Endothelial cell of umbilical vein (primary cell): ENCODE measurements at regions not wholly inside any gene's neighbourhood (a gene's known extent, or its start where the extent isn't known, plus 50 kb on each side); places are given as distances from the start of the nearest gene placed in this dataset.

ENCODE experiments used
- BruUV-seq: library from RNA; stranded (reverse); fragments of 400-500 nt; replicated peaks from 2 replicates; lab custom pipeline; 2021; lab: Mats Ljungman, UMichigan
- CTCF ChIA-PET: fragments of 300-600, 350-600 bp; sonication (Branson Sonifier 250); formaldehyde crosslinking; loops from one replicate; lab custom pipeline; 2021; ENCODE audit warnings: antibody characterized with exemption, inconsistent platforms; lab: Charles Lee
- POLR2A ChIA-PET: fragments of 300-600, 350-600 bp; sonication (Branson Sonifier 250); formaldehyde crosslinking; loops from one replicate; lab custom pipeline; 2021; ENCODE audit warnings: antibody characterized with exemption, inconsistent platforms; lab: Charles Lee
- DNase-seq: peaks from one replicate; pipeline ENCODE4 v3.0.0-alpha.2; 2011; ENCODE audit warnings: low read depth, low spot score
- FAIRE-seq: peaks from 2 replicates; lab custom pipeline; 2011; peaks lifted over from hg19 to GRCh38; lab: Jason Lieb, UNC
- H2AFZ ChIP-seq: 2 replicates; pipeline ENCODE4 v1.6.0; 2012; ENCODE audit warnings: low read depth, low read length, control low read depth, inconsistent platforms
- H3K27ac ChIP-seq: 2 replicates; pipeline ENCODE4 v1.5.1; 2011; ENCODE audit warnings: low read depth, mild to moderate bottlenecking, control low read depth, low read length, moderate library complexity; ENCODE audit not compliant: insufficient read depth
- H3K27me3 ChIP-seq, 2 experiments: 2 replicates each; pipeline versions ENCODE4 v1.6.0 to v1.6.1; 2011; ENCODE audit warnings: low read length in 2 of 2, mixed read lengths in 1 of 2; ENCODE audit not compliant: control insufficient read depth in 2 of 2, insufficient read depth in 2 of 2
- H3K36me3 ChIP-seq, 2 experiments: 2 replicates in 1 of 2; 3 replicates in 1 of 2; pipeline ENCODE4 v1.5.1; 2011; ENCODE audit warnings: low read length in 2 of 2, mild to moderate bottlenecking in 1 of 2, moderate library complexity in 1 of 2; ENCODE audit not compliant: control insufficient read depth in 2 of 2, insufficient read depth in 2 of 2; ENCODE audit errors: extremely low read depth in 1 of 2
- H3K4me1 ChIP-seq: 3 replicates; pipeline ENCODE4 v1.5.1; 2011; ENCODE audit warnings: mild to moderate bottlenecking, low read length; ENCODE audit not compliant: control insufficient read depth, insufficient read depth; ENCODE audit errors: extremely low read depth
- H3K4me2 ChIP-seq: 2 replicates; pipeline ENCODE4 v1.6.1; 2011; ENCODE audit warnings: low read length, control low read depth, mixed read lengths; ENCODE audit not compliant: insufficient read depth
- H3K4me3 ChIP-seq, 3 experiments: fragments of 200-600 bp in 1 of 3; sonication (generic), shearing (Covaris generic) in 1 of 3; replicated peaks in 1 of 3; 2 replicates each; pipeline ENCODE4 v1.5.1; 2011 to 2016; ENCODE audit warnings: control low read depth in 3 of 3, low read length in 3 of 3, mild to moderate bottlenecking in 2 of 3, inconsistent platforms in 1 of 3, low read depth in 1 of 3, moderate library complexity in 1 of 3; ENCODE audit not compliant: insufficient read depth in 1 of 3
- H3K79me2 ChIP-seq: 2 replicates; pipeline ENCODE4 v1.6.0; 2012; ENCODE audit warnings: low read length, inconsistent platforms; ENCODE audit not compliant: control insufficient read depth, insufficient read depth
- H3K9ac ChIP-seq: replicated peaks from 2 replicates; pipeline ENCODE3; 2011; ENCODE audit warnings: low read length, control low read depth; ENCODE audit not compliant: insufficient read depth; ENCODE audit errors: extremely low read depth
- H3K9me1 ChIP-seq: replicated peaks from 3 replicates; pipeline ENCODE4 v1.6.0; 2011; ENCODE audit warnings: mild to moderate bottlenecking, low read length; ENCODE audit not compliant: control insufficient read depth, insufficient read depth; ENCODE audit errors: extremely low read depth
- H3K9me3 ChIP-seq: replicated peaks from 2 replicates; pipeline ENCODE4 v1.5.1; 2012; ENCODE audit warnings: low read length, inconsistent platforms; ENCODE audit not compliant: control insufficient read depth, insufficient read depth
- H4K20me1 ChIP-seq: replicated peaks from 2 replicates; pipeline ENCODE3; 2011; ENCODE audit warnings: mild to moderate bottlenecking, low read length; ENCODE audit not compliant: control insufficient read depth, insufficient read depth; ENCODE audit errors: extremely low read depth
- EZH2 ChIP-seq: IDR thresholded peaks from 2 replicates; pipeline ENCODE4 v1.6.1; 2012; ENCODE audit warnings: borderline replicate concordance, low read depth, mild to moderate bottlenecking, moderate library complexity, low read length, inconsistent platforms; ENCODE audit not compliant: severe bottlenecking
- FOS ChIP-seq: IDR thresholded peaks from 2 replicates; pipeline ENCODE4 v1.6.1; 2011; ENCODE audit warnings: mild to moderate bottlenecking, low read length, moderate library complexity, borderline replicate concordance; ENCODE audit not compliant: insufficient read depth
- GATA2 ChIP-seq: IDR thresholded peaks from 2 replicates; pipeline ENCODE4 v1.7.0; 2011; ENCODE audit warnings: low read depth, mild to moderate bottlenecking, moderate library complexity, mixed read lengths, low read length; ENCODE audit not compliant: insufficient read length, insufficient read depth
- JUN ChIP-seq: IDR thresholded peaks from 2 replicates; pipeline ENCODE4 v1.6.1; 2011; ENCODE audit warnings: borderline replicate concordance, low read depth; ENCODE audit not compliant: insufficient read length, insufficient read depth
- MYC ChIP-seq: IDR thresholded peaks from one replicate; pipeline ENCODE4 v1.6.1; 2011; ENCODE audit warnings: mild to moderate bottlenecking, low read depth, low read length
- POLR2A ChIP-seq: IDR thresholded peaks from 2 replicates; pipeline ENCODE4 v1.6.1; 2012; ENCODE audit warnings: low read depth, mild to moderate bottlenecking, control low read depth, low read length
- POLR2AphosphoS5 ChIP-seq: IDR thresholded peaks from 2 replicates; pipeline ENCODE4 v1.6.1; 2012; ENCODE audit warnings: low read depth, mild to moderate bottlenecking, control low read depth, low read length, moderate library complexity; ENCODE audit not compliant: insufficient read depth
- dilution Hi-C: fragments of 300-500 bp; cut with MboI; formaldehyde crosslinking; loops from one replicate; pipeline ENCODE4 v1.15.0; 2019; ENCODE audit warnings: low sequenced_read_pairs; ENCODE audit not compliant: extremely low pct_ligation_motif_present
- intact Hi-C: fragments of 100-400 bp; cut with micrococcal nuclease; formaldehyde crosslinking; loops from one replicate; pipeline ENCODE4 v1.10.0; 2022
- TF ChIP-seq, protein P1 (sequence below), 2 donors: IDR thresholded peaks; 1 replicate in 1 of 2; 2 replicates in 1 of 2; pipeline ENCODE4 v1.5.1; 2011; ENCODE audit warnings: low read length in 2 of 2, mild to moderate bottlenecking in 2 of 2, moderate library complexity in 2 of 2, control low read depth in 1 of 2, inconsistent platforms in 1 of 2, low read depth in 1 of 2; ENCODE audit not compliant: insufficient read depth in 1 of 2; ENCODE audit errors: extremely low read depth in 1 of 2
- TF ChIP-seq, protein P2 (sequence below): IDR thresholded peaks from 2 replicates; pipeline ENCODE4 v1.6.1; 2011; ENCODE audit not compliant: insufficient read depth, insufficient read length

DNA sequence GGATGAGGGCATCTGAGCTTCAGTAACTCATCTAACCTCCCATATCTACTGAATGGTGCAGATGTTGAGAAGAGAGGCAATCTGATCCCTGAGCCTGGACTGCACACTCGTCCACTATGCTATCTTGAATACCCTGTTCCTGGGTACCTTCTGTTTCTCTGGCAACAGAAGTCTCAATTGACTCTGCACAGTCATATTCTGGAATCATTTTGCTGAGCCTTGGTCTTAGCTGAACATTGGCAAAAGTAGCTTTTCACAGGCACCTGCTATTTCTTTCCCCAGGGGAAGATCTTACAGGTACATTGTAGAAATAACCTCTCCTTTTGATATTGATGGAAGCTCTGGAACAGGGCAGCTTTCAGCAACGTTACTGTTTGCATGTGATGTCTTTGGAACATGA is 161.5 kb upstream of the GPR101 start:
- Histone ChIP-seq H3K4me1 (no peaks in the 10 kb centered on the region), H3K9me1 (no peaks in the 10 kb centered on the region), H3K27me3 (no peaks in the 10 kb centered on the region), H3K27ac (no peak overlapping the region), H3K4me3 (no peak overlapping the region), H3K36me3 (no peaks in the 10 kb centered on the region), H3K4me2 (no peak overlapping the region), H2AFZ (no peak overlapping the region), H3K9ac (no peak overlapping the region), H3K79me2 (no peaks in the 10 kb centered on the region), H3K9me3 (no peaks in the 10 kb centered on the region), H4K20me1 (no peaks in the 10 kb centered on the region)
- intact Hi-C loops, result no loop called here
- ChIA-PET POLR2A (no interaction called here), CTCF (no interaction called here)
- no TSS peak for BruUV-seq
- DNase-seq, result no peak
- TF ChIP-seq EZH2, result no peak
- TF ChIP-seq POLR2A, result no peak
- TF ChIP-seq, protein P1, sequence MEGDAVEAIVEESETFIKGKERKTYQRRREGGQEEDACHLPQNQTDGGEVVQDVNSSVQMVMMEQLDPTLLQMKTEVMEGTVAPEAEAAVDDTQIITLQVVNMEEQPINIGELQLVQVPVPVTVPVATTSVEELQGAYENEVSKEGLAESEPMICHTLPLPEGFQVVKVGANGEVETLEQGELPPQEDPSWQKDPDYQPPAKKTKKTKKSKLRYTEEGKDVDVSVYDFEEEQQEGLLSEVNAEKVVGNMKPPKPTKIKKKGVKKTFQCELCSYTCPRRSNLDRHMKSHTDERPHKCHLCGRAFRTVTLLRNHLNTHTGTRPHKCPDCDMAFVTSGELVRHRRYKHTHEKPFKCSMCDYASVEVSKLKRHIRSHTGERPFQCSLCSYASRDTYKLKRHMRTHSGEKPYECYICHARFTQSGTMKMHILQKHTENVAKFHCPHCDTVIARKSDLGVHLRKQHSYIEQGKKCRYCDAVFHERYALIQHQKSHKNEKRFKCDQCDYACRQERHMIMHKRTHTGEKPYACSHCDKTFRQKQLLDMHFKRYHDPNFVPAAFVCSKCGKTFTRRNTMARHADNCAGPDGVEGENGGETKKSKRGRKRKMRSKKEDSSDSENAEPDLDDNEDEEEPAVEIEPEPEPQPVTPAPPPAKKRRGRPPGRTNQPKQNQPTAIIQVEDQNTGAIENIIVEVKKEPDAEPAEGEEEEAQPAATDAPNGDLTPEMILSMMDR (IDR thresholded peaks at IDR 0.05; ENCODE audit: extremely low read depth in 1 of 2, insufficient read depth in 1 of 2, low read depth in 1 of 2, low read length in 2 of 2), result no peak
- TF ChIP-seq MYC, result no peak
- TF ChIP-seq JUN, result no peak
- no peak for TF ChIP-seq GATA2
- no peak for TF ChIP-seq FOS
- TF ChIP-seq POLR2AphosphoS5, result no peak
- TF ChIP-seq, protein P2, sequence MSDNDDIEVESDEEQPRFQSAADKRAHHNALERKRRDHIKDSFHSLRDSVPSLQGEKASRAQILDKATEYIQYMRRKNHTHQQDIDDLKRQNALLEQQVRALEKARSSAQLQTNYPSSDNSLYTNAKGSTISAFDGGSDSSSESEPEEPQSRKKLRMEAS, result no peak
- dilution Hi-C loops, result no loop called here
- no peak for FAIRE-seq
